ENCODE measurements at regions not wholly inside any gene's neighbourhood (a gene's known extent, or its start where the extent isn't known, plus 50 kb on each side); places are given as distances from the start of the nearest gene placed in this dataset.

DNA sequence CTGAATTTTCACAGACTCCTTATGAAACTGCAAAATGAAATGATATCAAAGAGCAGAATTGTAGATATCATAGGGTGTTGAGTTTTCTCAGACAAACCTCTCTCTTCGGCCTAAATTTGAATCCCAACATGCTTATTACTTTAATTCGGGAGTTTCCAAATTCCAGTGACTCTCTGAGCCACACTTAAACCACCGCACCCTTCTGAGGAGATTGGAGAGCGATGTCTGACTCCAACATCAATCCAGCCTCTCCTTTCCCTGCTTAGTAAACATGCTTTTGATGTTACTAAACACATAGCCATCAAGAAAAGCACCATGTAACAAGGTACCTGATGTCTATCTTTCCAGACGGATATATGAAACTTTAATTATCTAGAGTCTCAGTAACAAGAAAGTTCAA lies 103.1 kb upstream of the ARHGAP28 start:
- ChIA-PET CTCF (no interaction called here), POLR2A (no interaction called here)
- DNase-seq (ENCODE audit: extremely low spot score) = no peak
- TF ChIP-seq ZNF384 (IDR thresholded peaks at IDR 0.05) (no peak), FOXM1 (IDR thresholded peaks at IDR 0.05; ENCODE audit: borderline replicate concordance) (no peak), HDGF (IDR thresholded peaks at IDR 0.05; ENCODE audit: borderline replicate concordance) (no peak), TARDBP (IDR thresholded peaks at IDR 0.05) (no peak), L3MBTL2 (conservative IDR thresholded peaks at IDR 0.05) (no peak)

DNA sequence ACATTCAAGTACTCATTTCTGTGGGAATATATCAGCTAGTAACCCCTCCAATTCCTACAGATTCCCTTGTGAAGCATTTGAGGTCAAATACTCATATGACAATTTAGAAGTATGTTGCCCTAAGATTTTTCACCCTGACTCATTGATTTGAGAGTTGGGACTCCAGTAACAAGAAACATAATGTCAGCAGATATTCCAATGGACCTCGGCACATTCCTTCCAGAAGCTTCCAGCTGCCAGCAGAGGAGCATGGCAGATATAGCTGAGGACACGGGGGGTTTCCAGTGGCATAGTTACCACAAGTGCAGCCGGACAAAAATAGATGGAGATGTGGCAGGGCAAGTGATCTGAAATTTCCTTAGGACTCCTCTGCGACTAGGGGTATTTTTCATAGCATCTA lies 101.9 kb upstream of the ARHGAP28 start:
- DNase-seq (ENCODE audit: extremely low spot score) = no peak
- TF ChIP-seq FOXK2 (IDR thresholded peaks at IDR 0.05) (no peak), SUZ12 (IDR thresholded peaks at IDR 0.05) (no peak), TARDBP (IDR thresholded peaks at IDR 0.05) (no peak), ARNT (IDR thresholded peaks at IDR 0.05) (no peak), HDGF (IDR thresholded peaks at IDR 0.05; ENCODE audit: borderline replicate concordance) (no peak), ZNF384 (IDR thresholded peaks at IDR 0.05) (no peak), CTBP1 (IDR thresholded peaks at IDR 0.05; ENCODE audit: borderline replicate concordance) (no peak), FOXM1 (IDR thresholded peaks at IDR 0.05; ENCODE audit: borderline replicate concordance) (no peak), ELF4 (IDR thresholded peaks at IDR 0.05) (no peak), BHLHE40 (IDR thresholded peaks at IDR 0.05; ENCODE audit: borderline replicate concordance) (no peak), SP1 (IDR thresholded peaks at IDR 0.05) (no peak), NFRKB (IDR thresholded peaks at IDR 0.05) (no peak), L3MBTL2 (conservative IDR thresholded peaks at IDR 0.05) (no peak), FOXA1 (IDR thresholded peaks at IDR 0.05) (no peak), LEF1 (IDR thresholded peaks at IDR 0.05; ENCODE audit: borderline replicate concordance) (no peak)
- TF ChIP-seq, protein P1, sequence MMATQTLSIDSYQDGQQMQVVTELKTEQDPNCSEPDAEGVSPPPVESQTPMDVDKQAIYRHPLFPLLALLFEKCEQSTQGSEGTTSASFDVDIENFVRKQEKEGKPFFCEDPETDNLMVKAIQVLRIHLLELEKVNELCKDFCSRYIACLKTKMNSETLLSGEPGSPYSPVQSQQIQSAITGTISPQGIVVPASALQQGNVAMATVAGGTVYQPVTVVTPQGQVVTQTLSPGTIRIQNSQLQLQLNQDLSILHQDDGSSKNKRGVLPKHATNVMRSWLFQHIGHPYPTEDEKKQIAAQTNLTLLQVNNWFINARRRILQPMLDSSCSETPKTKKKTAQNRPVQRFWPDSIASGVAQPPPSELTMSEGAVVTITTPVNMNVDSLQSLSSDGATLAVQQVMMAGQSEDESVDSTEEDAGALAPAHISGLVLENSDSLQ (IDR thresholded peaks at IDR 0.05) = no peak
- POLR2A ChIA-PET = no interaction called here
- CTCF ChIA-PET = no interaction called here

DNA sequence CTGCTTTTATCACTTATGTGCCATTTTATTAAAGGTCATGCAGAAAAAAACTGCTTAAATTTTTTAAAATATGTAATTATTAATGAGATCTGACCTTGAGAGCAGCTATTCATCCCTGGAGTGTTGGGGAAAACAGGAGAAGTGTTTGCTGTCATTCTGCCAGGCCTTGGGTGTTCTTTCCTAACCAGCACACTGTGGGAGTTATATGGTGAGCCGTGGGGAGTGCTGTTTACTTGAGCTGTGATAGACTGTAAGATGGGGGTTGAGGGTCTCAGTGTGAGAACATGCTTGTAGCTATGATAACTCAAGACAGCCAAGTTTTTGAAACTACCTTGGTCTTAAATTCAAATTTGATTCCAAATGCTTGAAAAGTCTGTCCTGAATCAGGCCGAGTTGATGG lies 101.3 kb upstream of the ARHGAP28 start:
- ChIA-PET POLR2A (no interaction called here), CTCF (no interaction called here)
- TF ChIP-seq NFRKB (IDR thresholded peaks at IDR 0.05) (no peak), HDGF (IDR thresholded peaks at IDR 0.05; ENCODE audit: borderline replicate concordance) (no peak), ZNF384 (IDR thresholded peaks at IDR 0.05) (no peak), ARNT (IDR thresholded peaks at IDR 0.05) (no peak), TARDBP (IDR thresholded peaks at IDR 0.05) (no peak), ELF4 (IDR thresholded peaks at IDR 0.05) (no peak), CTBP1 (IDR thresholded peaks at IDR 0.05; ENCODE audit: borderline replicate concordance) (no peak), LEF1 (IDR thresholded peaks at IDR 0.05; ENCODE audit: borderline replicate concordance) (no peak), SUZ12 (IDR thresholded peaks at IDR 0.05) (no peak), FOXM1 (IDR thresholded peaks at IDR 0.05; ENCODE audit: borderline replicate concordance) (no peak), FOXK2 (IDR thresholded peaks at IDR 0.05) (no peak), FOXA1 (IDR thresholded peaks at IDR 0.05) (no peak), L3MBTL2 (conservative IDR thresholded peaks at IDR 0.05) (no peak)
- TF ChIP-seq, protein P1 (IDR thresholded peaks at IDR 0.05) = no peak
- DNase-seq (ENCODE audit: extremely low spot score) = no peak

DNA sequence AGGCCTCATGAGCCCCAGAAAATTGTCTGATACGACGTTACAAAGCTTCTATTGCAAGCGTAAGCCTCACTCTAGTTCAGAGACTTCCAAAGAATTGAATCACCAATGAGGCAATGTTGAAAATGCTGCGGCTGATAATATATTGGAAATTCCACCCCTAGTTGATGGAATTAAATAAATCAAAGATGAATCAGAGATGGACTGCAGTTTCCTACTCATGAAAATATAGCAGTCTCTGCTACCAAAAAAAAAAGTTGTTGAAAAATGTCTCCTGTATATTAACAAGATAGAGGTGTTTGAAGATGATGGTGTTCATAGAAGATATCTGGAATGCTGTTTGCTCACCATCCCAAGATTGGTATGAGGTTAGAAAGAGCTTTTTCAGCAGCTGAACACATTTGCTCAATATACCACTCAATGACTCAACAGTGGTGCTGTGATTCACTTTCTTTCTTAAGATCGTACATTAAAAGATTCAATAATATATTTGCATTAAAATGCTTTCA lies 99.8 kb upstream of the ARHGAP28 start:
- ChIA-PET CTCF (no interaction called here), POLR2A (no interaction called here)
- DNase-seq (ENCODE audit: extremely low spot score) = no peak
- TF ChIP-seq FOXK2 (IDR thresholded peaks at IDR 0.05) = no peak

DNA sequence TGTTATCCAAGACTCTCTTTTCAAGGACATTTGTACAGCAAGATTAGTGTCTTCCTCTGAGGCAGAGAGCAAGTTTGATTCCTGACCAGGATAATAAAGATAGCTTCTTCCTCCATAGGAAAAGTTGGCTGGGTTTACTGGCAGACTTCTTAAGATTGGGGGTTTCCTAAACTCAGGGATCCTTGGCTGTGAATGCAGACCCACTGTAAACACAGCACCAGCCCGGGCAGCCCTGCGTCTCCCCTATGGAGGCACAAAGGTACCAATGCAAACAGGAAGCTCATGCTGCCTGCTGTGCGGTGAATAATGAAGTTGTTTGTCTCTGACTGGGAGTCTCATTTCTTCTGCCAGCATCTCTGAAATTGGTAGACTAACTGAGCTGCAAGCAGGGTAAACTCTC lies 96.2 kb upstream of the ARHGAP28 start:
- ChIA-PET POLR2A (no interaction called here), CTCF (interaction anchor here (0.7 kb wide), 1 partner anchor 109 kb away, joined by 3 read pairs; no protein-coding TSS in a partner anchor)
- no peak for DNase-seq (ENCODE audit: extremely low spot score)
- TF ChIP-seq HDGF (IDR thresholded peaks at IDR 0.05; ENCODE audit: borderline replicate concordance) = no peak

DNA sequence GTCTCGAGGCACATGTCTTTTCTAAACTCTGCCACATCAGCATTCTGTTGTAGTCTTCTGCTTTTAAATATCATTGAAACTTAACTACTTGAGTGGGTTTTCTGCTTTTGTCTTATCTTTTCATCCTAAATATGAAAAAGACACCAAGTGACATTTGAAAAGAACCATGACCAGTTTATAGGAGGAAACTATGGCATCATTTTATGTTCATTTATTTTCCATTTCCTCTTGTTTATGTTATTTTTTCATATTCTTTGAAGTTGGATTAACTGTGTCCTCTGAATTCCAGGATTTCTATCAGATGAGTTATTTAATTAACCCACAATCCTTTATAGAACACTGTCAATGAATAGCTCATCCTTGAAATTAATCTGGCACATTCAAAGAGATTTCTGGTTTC lies 93.4 kb upstream of the ARHGAP28 start:
- ChIA-PET POLR2A (no interaction called here), CTCF (no interaction called here)
- DNase-seq (ENCODE audit: extremely low spot score) = no peak
- TF ChIP-seq ZNF384 (IDR thresholded peaks at IDR 0.05) = no peak
- TF ChIP-seq, protein P1 (IDR thresholded peaks at IDR 0.05) = no peak
- TF ChIP-seq ELF4 (IDR thresholded peaks at IDR 0.05) = no peak

DNA sequence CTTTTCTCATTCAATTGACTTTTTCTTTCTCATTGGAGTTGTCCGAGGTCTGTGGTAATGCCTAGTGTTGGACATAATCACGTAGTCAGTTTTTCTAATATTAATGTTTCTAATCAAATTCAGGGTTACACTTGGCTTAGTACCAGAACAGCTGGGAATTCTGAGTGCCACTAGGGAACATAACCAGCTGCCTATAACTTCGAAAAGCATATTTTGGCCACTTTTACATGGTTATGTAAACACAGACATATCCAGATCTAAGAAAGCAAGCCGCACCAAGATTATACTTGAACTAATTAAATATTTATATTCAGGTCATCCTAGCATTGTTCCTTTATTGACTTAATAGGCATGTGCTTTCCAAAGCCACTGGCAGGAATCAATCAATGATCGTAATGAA lies 91.1 kb upstream of the ARHGAP28 start:
- no peak for TF ChIP-seq CTBP1 (IDR thresholded peaks at IDR 0.05; ENCODE audit: borderline replicate concordance)
- no peak for TF ChIP-seq L3MBTL2 (conservative IDR thresholded peaks at IDR 0.05)
- no peak for TF ChIP-seq NFRKB (IDR thresholded peaks at IDR 0.05)
- no peak for TF ChIP-seq SUZ12 (IDR thresholded peaks at IDR 0.05)
- TF ChIP-seq ELF4 (IDR thresholded peaks at IDR 0.05) = no peak
- no peak for TF ChIP-seq FOXA1 (IDR thresholded peaks at IDR 0.05)
- TF ChIP-seq BHLHE40 (IDR thresholded peaks at IDR 0.05; ENCODE audit: borderline replicate concordance) = no peak
- TF ChIP-seq FOXK2 (IDR thresholded peaks at IDR 0.05) = no peak
- TF ChIP-seq TARDBP (IDR thresholded peaks at IDR 0.05) = no peak
- TF ChIP-seq LEF1 (IDR thresholded peaks at IDR 0.05; ENCODE audit: borderline replicate concordance) = no peak
- TF ChIP-seq FOXM1 (IDR thresholded peaks at IDR 0.05; ENCODE audit: borderline replicate concordance) = no peak
- no peak for TF ChIP-seq ARNT (IDR thresholded peaks at IDR 0.05)
- TF ChIP-seq, protein P1 (IDR thresholded peaks at IDR 0.05) = no peak
- TF ChIP-seq SP1 (IDR thresholded peaks at IDR 0.05) = no peak
- no peak for TF ChIP-seq ZNF384 (IDR thresholded peaks at IDR 0.05)
- no peak for TF ChIP-seq HDGF (IDR thresholded peaks at IDR 0.05; ENCODE audit: borderline replicate concordance)
- CTCF ChIA-PET = no interaction called here
- no peak for DNase-seq (ENCODE audit: extremely low spot score)
- POLR2A ChIA-PET = no interaction called here

Data from HEK293T (cell line).